Sigmoid colon (tissue), 4 donors: ENCODE measurements at regions not wholly inside any gene's neighbourhood (a gene's known extent, or its start where the extent isn't known, plus 50 kb on each side); places are given as distances from the start of the nearest gene placed in this dataset.

Experiments
- EP300 ChIP-seq, 4 donors: sonication (generic); formaldehyde crosslinking; IDR thresholded peaks; one replicate each; pipeline ENCODE4 v1.6.1; 2017; ENCODE audit warnings: antibody characterized with exemption in 4 of 4
- POLR2A ChIP-seq, 2 donors: fragments of 450-650 bp; IDR thresholded peaks; one replicate each; pipeline ENCODE4 v1.6.1; 2016; ENCODE audit warnings: antibody characterized with exemption in 2 of 2, mild to moderate bottlenecking in 2 of 2, moderate library complexity in 2 of 2
- POLR2AphosphoS5 ChIP-seq, 4 donors: sonication (generic); formaldehyde crosslinking; IDR thresholded peaks; one replicate each; pipeline ENCODE4 v1.6.1; 2017; ENCODE audit warnings: antibody characterized with exemption in 4 of 4
- TF ChIP-seq, protein P1 (sequence below), 4 experiments: fragments of 450-650 bp in 3 of 4; fragments of 200-600 bp in 1 of 4; IDR thresholded peaks; one replicate each; pipeline ENCODE4 v1.5.1; 2016 to 2019; ENCODE audit warnings: antibody characterized with exemption in 4 of 4, mild to moderate bottlenecking in 3 of 4, moderate library complexity in 2 of 4

GRCh38 chr5:158180407-158180806 is 321.5 kb upstream of the CLINT1 start:
- TF ChIP-seq EP300 (IDR thresholded peaks at IDR 0.05) = no peak
- TF ChIP-seq, protein P1, sequence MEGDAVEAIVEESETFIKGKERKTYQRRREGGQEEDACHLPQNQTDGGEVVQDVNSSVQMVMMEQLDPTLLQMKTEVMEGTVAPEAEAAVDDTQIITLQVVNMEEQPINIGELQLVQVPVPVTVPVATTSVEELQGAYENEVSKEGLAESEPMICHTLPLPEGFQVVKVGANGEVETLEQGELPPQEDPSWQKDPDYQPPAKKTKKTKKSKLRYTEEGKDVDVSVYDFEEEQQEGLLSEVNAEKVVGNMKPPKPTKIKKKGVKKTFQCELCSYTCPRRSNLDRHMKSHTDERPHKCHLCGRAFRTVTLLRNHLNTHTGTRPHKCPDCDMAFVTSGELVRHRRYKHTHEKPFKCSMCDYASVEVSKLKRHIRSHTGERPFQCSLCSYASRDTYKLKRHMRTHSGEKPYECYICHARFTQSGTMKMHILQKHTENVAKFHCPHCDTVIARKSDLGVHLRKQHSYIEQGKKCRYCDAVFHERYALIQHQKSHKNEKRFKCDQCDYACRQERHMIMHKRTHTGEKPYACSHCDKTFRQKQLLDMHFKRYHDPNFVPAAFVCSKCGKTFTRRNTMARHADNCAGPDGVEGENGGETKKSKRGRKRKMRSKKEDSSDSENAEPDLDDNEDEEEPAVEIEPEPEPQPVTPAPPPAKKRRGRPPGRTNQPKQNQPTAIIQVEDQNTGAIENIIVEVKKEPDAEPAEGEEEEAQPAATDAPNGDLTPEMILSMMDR (IDR thresholded peaks at IDR 0.05) = no peak
- TF ChIP-seq POLR2A (IDR thresholded peaks at IDR 0.05) = no peak
- TF ChIP-seq POLR2AphosphoS5 (IDR thresholded peaks at IDR 0.05) = no peak
